ENCODE measurements at regions not wholly inside any gene's neighbourhood (a gene's known extent, or its start where the extent isn't known, plus 50 kb on each side); places are given as distances from the start of the nearest gene placed in this dataset.

DNA sequence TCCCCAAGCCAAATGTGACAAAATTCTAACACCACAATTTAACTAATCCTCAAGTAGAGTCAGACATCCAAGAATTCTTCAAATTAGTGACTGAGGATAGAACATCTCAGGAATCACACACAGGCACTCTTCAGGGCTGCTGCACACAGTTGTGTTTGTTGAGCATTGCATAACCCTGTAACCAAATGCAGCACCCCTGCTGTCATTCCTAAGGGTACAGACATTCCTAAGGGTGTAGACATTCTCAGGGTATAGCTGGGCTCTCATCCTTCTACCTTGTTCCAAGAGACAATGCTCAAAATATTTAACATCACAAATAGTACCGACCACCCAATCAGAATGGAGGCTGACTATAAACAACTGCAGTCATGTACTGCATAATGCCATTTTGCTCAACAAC lies 107.1 kb upstream of the UBE2E2 start:
- Mint-ChIP-seq H3K36me3 (ENCODE audit: low read depth) (no peaks in the 10 kb centered on the region), H3K27ac (no peak overlapping the region), H3K27me3 (no peaks in the 10 kb centered on the region), H3K9me3 (no peaks in the 10 kb centered on the region), H3K4me3 (no peak overlapping the region), H3K4me1 (ENCODE audit: low read depth) (no peaks in the 10 kb centered on the region)
- Histone ChIP-seq H3K9me3 (ENCODE audit: control insufficient read depth in 1 of 2, insufficient read depth in 1 of 2, low read length in 2 of 2) (peaks cover 0 to 11% of the 10 kb centered on the region in 2 experiments), H3K27ac (ENCODE audit: low read depth in 1 of 2, low read length in 2 of 2) (no peak overlapping the region), H3K36me3 (ENCODE audit: insufficient read depth, low read length) (no peaks in the 10 kb centered on the region), H3K4me1 (ENCODE audit: insufficient read depth, low read length) (no peaks in the 10 kb centered on the region), H3K4me3 (ENCODE audit: low read length) (no peak overlapping the region), H3K27me3 (ENCODE audit: control insufficient read depth in 1 of 2, insufficient read depth in 2 of 2, low read length in 2 of 2) (no peaks in the 10 kb centered on the region)
- ChIA-PET CTCF (no interaction called here), POLR2A (no interaction called here)
- ATAC-seq (ENCODE audit: poor library complexity) (no peak), DNase-seq (no peak)
- TF ChIP-seq CTCF (IDR thresholded peaks at IDR 0.05), result no peak
- intact Hi-C loops (cut with DNase I, micrococcal nuclease), result no loop called here

DNA sequence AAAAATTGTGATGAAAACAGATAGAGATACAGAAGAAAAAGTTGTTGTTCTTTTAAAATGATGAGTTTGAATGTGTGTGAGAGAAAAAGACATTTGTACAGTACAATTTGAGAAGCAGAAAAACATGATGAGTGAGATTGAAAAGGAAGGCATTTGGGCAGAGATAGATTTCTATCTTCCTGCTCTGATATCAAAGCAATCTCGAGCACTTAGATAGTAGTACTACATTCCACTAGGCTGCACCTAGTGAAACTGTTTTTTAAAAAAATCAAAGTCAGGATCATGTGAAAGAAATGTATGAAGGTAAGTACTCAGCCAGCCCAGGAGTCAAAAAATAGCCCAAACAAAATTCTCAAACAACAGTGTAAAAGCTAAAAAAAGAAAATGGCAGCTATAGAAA lies 104.1 kb upstream of the UBE2E2 start:
- Mint-ChIP-seq H3K4me3 (no peak overlapping the region), H3K27ac (no peak overlapping the region), H3K4me1 (ENCODE audit: low read depth) (no peaks in the 10 kb centered on the region), H3K9me3 (no peaks in the 10 kb centered on the region), H3K36me3 (ENCODE audit: low read depth) (no peaks in the 10 kb centered on the region), H3K27me3 (no peaks in the 10 kb centered on the region)
- H3K36me3 ChIP-seq (ENCODE audit: insufficient read depth, low read length), result no peaks in the 10 kb centered on the region
- no peak for TF ChIP-seq CTCF (IDR thresholded peaks at IDR 0.05)
- DNase-seq (no peak), ATAC-seq (ENCODE audit: poor library complexity) (no peak)
- H3K27me3 ChIP-seq (ENCODE audit: control insufficient read depth in 1 of 2, insufficient read depth in 2 of 2, low read length in 2 of 2), result no peaks in the 10 kb centered on the region
- no peaks in the 10 kb centered on the region for H3K4me1 ChIP-seq (ENCODE audit: insufficient read depth, low read length)
- no peak overlapping the region for H3K27ac ChIP-seq (ENCODE audit: low read depth in 1 of 2, low read length in 2 of 2)
- CTCF ChIA-PET, result no interaction called here
- no peak overlapping the region for H3K4me3 ChIP-seq (ENCODE audit: low read length)
- H3K9me3 ChIP-seq (ENCODE audit: control insufficient read depth in 1 of 2, insufficient read depth in 1 of 2, low read length in 2 of 2), result peaks cover 0 to 3% of the 10 kb centered on the region in 2 experiments
- POLR2A ChIA-PET, result no interaction called here
- intact Hi-C loops (cut with DNase I, micrococcal nuclease), result no loop called here

- POLR2A ChIA-PET, result no interaction called here
- Mint-ChIP-seq H3K27ac (no peak overlapping the region), H3K27me3 (no peaks in the 10 kb centered on the region), H3K9me3 (no peaks in the 10 kb centered on the region), H3K4me1 (ENCODE audit: low read depth) (no peaks in the 10 kb centered on the region), H3K4me3 (no peak overlapping the region), H3K36me3 (ENCODE audit: low read depth) (no peaks in the 10 kb centered on the region)
- Histone ChIP-seq H3K9me3 (ENCODE audit: control insufficient read depth in 1 of 2, insufficient read depth in 1 of 2, low read length in 2 of 2) (peaks cover 0 to 4% of the 10 kb centered on the region in 2 experiments), H3K36me3 (ENCODE audit: insufficient read depth, low read length) (no peaks in the 10 kb centered on the region), H3K4me1 (ENCODE audit: insufficient read depth, low read length) (no peaks in the 10 kb centered on the region), H3K4me3 (ENCODE audit: low read length) (no peak overlapping the region), H3K27ac (ENCODE audit: low read depth in 1 of 2, low read length in 2 of 2) (no peak overlapping the region), H3K27me3 (ENCODE audit: control insufficient read depth in 1 of 2, insufficient read depth in 2 of 2, low read length in 2 of 2) (no peaks in the 10 kb centered on the region)
- ATAC-seq (ENCODE audit: poor library complexity), result no peak
- no peak for DNase-seq
- CTCF ChIA-PET, result no interaction called here
- intact Hi-C loops (cut with DNase I, micrococcal nuclease), result no loop called here
- TF ChIP-seq CTCF (IDR thresholded peaks at IDR 0.05), result no peak
Observed at GRCh38 chr3:23099677-23100076, 103.5 kb upstream of the UBE2E2 start.

All from CD4-positive, alpha-beta T cell (primary cell).